Smooth muscle cell (in vitro differentiated cells): ENCODE measurements at regions not wholly inside any gene's neighbourhood (a gene's known extent, or its start where the extent isn't known, plus 50 kb on each side); places are given as distances from the start of the nearest gene placed in this dataset.

Source experiments
- DNase-seq: peaks from one replicate; lab custom pipeline; 2025; ENCODE audit not compliant: unreplicated experiment; lab: John Stamatoyannopoulos, UW
- H2AFZ ChIP-seq: fragments of 200-600 bp; sonication (generic); 2 replicates; pipeline ENCODE4 v1.6.0; 2016; ENCODE audit warnings: antibody characterized with exemption, low read depth, mild to moderate bottlenecking
- H3F3A ChIP-seq: fragments of 200-600 bp; sonication (generic); 2 replicates; pipeline ENCODE4 v1.6.0; 2017; ENCODE audit warnings: antibody characterized with exemption, low read depth
- H3K27ac ChIP-seq: fragments of 200-600 bp; sonication (generic); 2 replicates; pipeline ENCODE4 v1.5.1; 2016; ENCODE audit warnings: low read depth, mild to moderate bottlenecking
- H3K27me3 ChIP-seq: fragments of 200-600 bp; sonication (generic); 2 replicates; pipeline ENCODE4 v1.6.1; 2016; ENCODE audit warnings: low read depth, mild to moderate bottlenecking
- H3K36me3 ChIP-seq: fragments of 200-600 bp; sonication (generic); 2 replicates; pipeline ENCODE4 v1.5.1; 2016; ENCODE audit warnings: low read depth
- H3K4me1 ChIP-seq: fragments of 200-600 bp; sonication (generic); 2 replicates; pipeline ENCODE4 v1.5.1; 2016; ENCODE audit warnings: low read depth
- H3K4me2 ChIP-seq: fragments of 200-600 bp; sonication (generic); 2 replicates; pipeline ENCODE4 v1.6.0; 2016; ENCODE audit warnings: mild to moderate bottlenecking
- H3K4me3 ChIP-seq: fragments of 200-600 bp; sonication (generic); 2 replicates; pipeline ENCODE4 v1.5.1; 2016; ENCODE audit warnings: mild to moderate bottlenecking
- H3K79me2 ChIP-seq: fragments of 200-600 bp; sonication (generic); 2 replicates; pipeline ENCODE4 v1.6.0; 2016; ENCODE audit warnings: low read depth, mild to moderate bottlenecking
- H3K9ac ChIP-seq: fragments of 200-600 bp; sonication (generic); 2 replicates; pipeline ENCODE4 v1.6.0; 2016; ENCODE audit warnings: low read depth
- H3K9me3 ChIP-seq: fragments of 200-600 bp; sonication (generic); replicated peaks from 2 replicates; pipeline ENCODE4 v1.5.1; 2016; ENCODE audit warnings: low read depth
- H4K20me1 ChIP-seq: fragments of 200-600 bp; sonication (generic); 2 replicates; pipeline ENCODE4 v1.6.0; 2016; ENCODE audit warnings: low read depth
- WGBS: methylation state at CpG from one replicate; pipeline ENCODE4 v1.1.7; 2016; ENCODE audit warnings: low lambda C conversion rate; 5-methylcytosine and 5-hydroxymethylcytosine counted together
- TF ChIP-seq, protein P1 (sequence below): fragments of 200-600 bp; sonication (generic); IDR thresholded peaks from 2 replicates; pipeline ENCODE4 v1.5.1; 2017; ENCODE audit warnings: borderline replicate concordance, mild to moderate bottlenecking, antibody characterized with exemption; ENCODE audit not compliant: insufficient read depth, poor library complexity, severe bottlenecking

DNA sequence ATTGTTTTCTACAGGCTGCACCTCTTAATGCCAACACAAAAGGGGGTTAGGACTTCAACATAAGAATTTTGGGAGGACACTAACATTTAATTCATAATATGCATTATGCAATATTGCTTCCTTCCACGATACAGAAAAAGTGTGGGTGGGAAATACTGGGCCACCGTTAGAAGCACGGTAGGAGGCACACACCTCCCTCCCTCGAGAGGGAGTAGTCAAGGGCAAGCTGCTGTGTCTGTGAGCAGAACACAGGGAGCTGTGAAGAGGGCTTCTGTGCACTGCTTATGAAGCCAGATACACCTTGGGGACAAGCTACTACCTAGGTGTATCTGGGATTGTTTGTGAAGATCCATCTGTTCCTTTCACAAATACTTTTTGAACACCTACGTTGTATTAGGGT, 109.3 kb upstream of the PLET1 start:
- Histone ChIP-seq H3K36me3 (no peaks in the 10 kb centered on the region), H3K27ac (no peak overlapping the region), H3K9ac (no peak overlapping the region), H3K4me1 (no peaks in the 10 kb centered on the region), H3K79me2 (no peaks in the 10 kb centered on the region), H3K4me2 (no peak overlapping the region), H2AFZ (no peak overlapping the region), H4K20me1 (no peaks in the 10 kb centered on the region), H3K9me3 (no peaks in the 10 kb centered on the region), H3K4me3 (no peak overlapping the region), H3F3A (no peaks in the 10 kb centered on the region), H3K27me3 (no peaks in the 10 kb centered on the region)
- no peak for DNase-seq
- 82% methylated on average over 5 of the region's 5 CpGs for WGBS
- TF ChIP-seq, protein P1, sequence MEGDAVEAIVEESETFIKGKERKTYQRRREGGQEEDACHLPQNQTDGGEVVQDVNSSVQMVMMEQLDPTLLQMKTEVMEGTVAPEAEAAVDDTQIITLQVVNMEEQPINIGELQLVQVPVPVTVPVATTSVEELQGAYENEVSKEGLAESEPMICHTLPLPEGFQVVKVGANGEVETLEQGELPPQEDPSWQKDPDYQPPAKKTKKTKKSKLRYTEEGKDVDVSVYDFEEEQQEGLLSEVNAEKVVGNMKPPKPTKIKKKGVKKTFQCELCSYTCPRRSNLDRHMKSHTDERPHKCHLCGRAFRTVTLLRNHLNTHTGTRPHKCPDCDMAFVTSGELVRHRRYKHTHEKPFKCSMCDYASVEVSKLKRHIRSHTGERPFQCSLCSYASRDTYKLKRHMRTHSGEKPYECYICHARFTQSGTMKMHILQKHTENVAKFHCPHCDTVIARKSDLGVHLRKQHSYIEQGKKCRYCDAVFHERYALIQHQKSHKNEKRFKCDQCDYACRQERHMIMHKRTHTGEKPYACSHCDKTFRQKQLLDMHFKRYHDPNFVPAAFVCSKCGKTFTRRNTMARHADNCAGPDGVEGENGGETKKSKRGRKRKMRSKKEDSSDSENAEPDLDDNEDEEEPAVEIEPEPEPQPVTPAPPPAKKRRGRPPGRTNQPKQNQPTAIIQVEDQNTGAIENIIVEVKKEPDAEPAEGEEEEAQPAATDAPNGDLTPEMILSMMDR: no peak

DNA sequence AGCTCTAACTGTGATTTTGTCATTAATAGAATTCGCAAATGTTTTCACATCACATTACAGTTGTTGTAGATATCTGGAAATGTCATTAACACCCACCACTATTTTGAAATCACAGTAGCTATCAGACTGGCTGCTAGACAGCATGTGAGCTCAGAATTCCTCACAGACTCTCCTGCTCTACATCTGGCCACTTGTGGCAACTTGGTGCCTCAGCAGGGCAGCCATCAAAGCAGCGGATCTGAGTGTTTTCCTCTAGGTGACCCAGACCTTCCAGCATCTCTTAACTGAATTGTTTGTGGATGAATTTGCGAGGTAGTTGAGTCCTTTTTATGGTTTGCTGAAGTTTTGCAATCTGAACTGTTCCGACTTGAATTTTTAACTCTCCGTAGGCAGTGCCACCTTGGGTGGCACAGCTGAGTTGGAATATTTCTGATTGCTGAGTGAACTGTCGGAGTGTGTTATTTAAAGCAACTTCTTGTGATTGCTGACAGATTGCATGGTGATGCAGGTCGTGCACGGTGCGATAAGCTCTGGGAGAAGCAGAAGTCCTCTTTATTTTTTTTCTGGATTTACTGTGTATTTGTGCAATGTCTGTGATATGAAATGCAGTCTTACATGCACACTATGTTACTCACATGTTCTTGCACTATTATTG, 114.0 kb upstream of the PLET1 start:
- no peaks in the 10 kb centered on the region for H3K9me3 ChIP-seq
- TF ChIP-seq, protein P1: no peak
- no peak overlapping the region for H3K9ac ChIP-seq
- no peak overlapping the region for H3K27ac ChIP-seq
- no peaks in the 10 kb centered on the region for H3F3A ChIP-seq
- H2AFZ ChIP-seq: no peak overlapping the region
- H3K79me2 ChIP-seq: no peaks in the 10 kb centered on the region
- 87% methylated on average over 9 of the region's 9 CpGs for WGBS
- no peak overlapping the region for H3K4me3 ChIP-seq
- no peaks in the 10 kb centered on the region for H3K27me3 ChIP-seq
- no peaks in the 10 kb centered on the region for H3K36me3 ChIP-seq
- no peaks in the 10 kb centered on the region for H4K20me1 ChIP-seq
- H3K4me2 ChIP-seq: no peak overlapping the region
- no peaks in the 10 kb centered on the region for H3K4me1 ChIP-seq
- no peak for DNase-seq

DNA sequence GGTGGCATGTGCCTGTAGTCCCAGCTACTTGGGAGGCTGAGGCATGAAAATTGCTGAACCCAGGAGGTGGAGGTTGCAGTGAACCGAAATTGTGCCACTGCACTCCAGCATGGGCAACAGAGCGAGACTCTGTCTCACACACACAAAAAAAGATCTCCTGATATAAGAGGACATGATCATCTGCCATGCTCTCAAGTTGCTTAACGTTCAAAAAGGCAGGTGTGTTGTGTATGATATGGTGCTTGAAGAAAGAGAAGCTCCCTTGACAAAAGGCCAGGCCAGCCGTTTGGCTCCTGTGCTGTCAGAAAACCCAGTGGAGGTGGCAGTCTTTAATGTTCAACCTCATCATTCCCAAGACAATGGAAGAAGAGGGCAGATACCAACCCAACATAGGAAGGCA, 117.3 kb upstream of the PLET1 start:
- no peak overlapping the region for H2AFZ ChIP-seq
- no peaks in the 10 kb centered on the region for H3K27me3 ChIP-seq
- no peak overlapping the region for H3K9ac ChIP-seq
- H3K4me3 ChIP-seq: no peak overlapping the region
- no peaks in the 10 kb centered on the region for H3K4me1 ChIP-seq
- DNase-seq: no peak
- TF ChIP-seq, protein P1: no peak
- H3K79me2 ChIP-seq: no peaks in the 10 kb centered on the region
- H3K36me3 ChIP-seq: no peaks in the 10 kb centered on the region
- 95% methylated on average over 4 of the region's 4 CpGs for WGBS
- H3K4me2 ChIP-seq: no peak overlapping the region
- H3F3A ChIP-seq: no peaks in the 10 kb centered on the region
- no peaks in the 10 kb centered on the region for H3K9me3 ChIP-seq
- H4K20me1 ChIP-seq: no peaks in the 10 kb centered on the region
- no peak overlapping the region for H3K27ac ChIP-seq

DNA sequence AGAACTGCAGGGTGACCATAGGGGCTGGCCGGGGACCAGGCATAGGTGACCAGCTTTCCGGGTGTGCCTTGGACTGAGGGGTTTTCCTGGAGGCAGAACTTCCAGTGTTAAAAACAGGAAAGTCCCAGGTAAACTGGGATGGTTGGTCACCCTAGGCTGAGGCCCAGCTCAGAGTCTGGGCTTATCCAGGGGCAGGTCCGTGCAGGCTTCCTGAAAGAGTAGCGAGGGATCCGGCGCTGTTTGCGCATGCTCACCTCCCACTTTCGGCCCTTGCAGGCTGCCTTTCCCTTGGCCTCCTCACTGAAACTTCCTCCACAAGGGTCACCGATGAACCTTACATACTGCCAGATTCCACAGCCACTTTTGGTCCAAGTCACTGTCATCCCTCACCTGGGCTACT, 119.8 kb upstream of the PLET1 start:
- H4K20me1 ChIP-seq: no peaks in the 10 kb centered on the region
- H3K4me1 ChIP-seq: no peaks in the 10 kb centered on the region
- H3K9ac ChIP-seq: no peak overlapping the region
- no peaks in the 10 kb centered on the region for H3K27me3 ChIP-seq
- H3F3A ChIP-seq: no peaks in the 10 kb centered on the region
- H3K27ac ChIP-seq: no peak overlapping the region
- no peak for DNase-seq
- no peak overlapping the region for H3K4me2 ChIP-seq
- 92% methylated on average over 9 of the region's 9 CpGs for WGBS
- H2AFZ ChIP-seq: no peak overlapping the region
- TF ChIP-seq, protein P1: no peak
- H3K4me3 ChIP-seq: no peak overlapping the region
- H3K9me3 ChIP-seq: no peaks in the 10 kb centered on the region
- no peaks in the 10 kb centered on the region for H3K36me3 ChIP-seq
- no peaks in the 10 kb centered on the region for H3K79me2 ChIP-seq
